ENCODE measurements at regions not wholly inside any gene's neighbourhood (a gene's known extent, or its start where the extent isn't known, plus 50 kb on each side); places are given as distances from the start of the nearest gene placed in this dataset.

DNA sequence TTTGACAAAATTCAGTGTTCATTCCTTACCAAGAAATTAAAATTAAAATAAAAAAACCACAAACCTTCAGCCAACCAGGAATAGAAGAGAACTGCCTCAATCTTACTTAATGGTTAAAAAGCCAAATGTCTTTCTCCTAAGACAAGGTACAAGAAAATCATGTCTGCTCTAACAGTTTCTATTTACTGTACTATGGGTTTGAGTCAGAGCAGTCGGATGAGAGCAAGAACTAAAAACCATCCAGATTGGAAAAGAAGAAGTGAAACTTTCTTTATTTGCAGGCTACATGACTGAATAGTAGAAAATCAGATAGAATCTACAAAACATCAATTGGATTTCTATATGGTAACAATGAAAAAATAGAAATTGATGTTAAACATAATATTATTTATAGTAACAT is 555.5 kb upstream of the TNP1 start (continued):
- TF ChIP-seq, protein P1, sequence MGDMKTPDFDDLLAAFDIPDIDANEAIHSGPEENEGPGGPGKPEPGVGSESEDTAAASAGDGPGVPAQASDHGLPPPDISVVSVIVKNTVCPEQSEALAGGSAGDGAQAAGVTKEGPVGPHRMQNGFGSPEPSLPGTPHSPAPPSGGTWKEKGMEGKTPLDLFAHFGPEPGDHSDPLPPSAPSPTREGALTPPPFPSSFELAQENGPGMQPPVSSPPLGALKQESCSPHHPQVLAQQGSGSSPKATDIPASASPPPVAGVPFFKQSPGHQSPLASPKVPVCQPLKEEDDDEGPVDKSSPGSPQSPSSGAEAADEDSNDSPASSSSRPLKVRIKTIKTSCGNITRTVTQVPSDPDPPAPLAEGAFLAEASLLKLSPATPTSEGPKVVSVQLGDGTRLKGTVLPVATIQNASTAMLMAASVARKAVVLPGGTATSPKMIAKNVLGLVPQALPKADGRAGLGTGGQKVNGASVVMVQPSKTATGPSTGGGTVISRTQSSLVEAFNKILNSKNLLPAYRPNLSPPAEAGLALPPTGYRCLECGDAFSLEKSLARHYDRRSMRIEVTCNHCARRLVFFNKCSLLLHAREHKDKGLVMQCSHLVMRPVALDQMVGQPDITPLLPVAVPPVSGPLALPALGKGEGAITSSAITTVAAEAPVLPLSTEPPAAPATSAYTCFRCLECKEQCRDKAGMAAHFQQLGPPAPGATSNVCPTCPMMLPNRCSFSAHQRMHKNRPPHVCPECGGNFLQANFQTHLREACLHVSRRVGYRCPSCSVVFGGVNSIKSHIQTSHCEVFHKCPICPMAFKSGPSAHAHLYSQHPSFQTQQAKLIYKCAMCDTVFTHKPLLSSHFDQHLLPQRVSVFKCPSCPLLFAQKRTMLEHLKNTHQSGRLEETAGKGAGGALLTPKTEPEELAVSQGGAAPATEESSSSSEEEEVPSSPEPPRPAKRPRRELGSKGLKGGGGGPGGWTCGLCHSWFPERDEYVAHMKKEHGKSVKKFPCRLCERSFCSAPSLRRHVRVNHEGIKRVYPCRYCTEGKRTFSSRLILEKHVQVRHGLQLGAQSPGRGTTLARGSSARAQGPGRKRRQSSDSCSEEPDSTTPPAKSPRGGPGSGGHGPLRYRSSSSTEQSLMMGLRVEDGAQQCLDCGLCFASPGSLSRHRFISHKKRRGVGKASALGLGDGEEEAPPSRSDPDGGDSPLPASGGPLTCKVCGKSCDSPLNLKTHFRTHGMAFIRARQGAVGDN (IDR thresholded peaks at IDR 0.05): no peak
- no peak for TF ChIP-seq TAF1 (IDR thresholded peaks at IDR 0.05; ENCODE audit: borderline replicate concordance, low read depth, low read length)
- no peak for TF ChIP-seq TCF12 (IDR thresholded peaks at IDR 0.05; ENCODE audit: low read depth, low read length)
- TF ChIP-seq, protein P2, sequence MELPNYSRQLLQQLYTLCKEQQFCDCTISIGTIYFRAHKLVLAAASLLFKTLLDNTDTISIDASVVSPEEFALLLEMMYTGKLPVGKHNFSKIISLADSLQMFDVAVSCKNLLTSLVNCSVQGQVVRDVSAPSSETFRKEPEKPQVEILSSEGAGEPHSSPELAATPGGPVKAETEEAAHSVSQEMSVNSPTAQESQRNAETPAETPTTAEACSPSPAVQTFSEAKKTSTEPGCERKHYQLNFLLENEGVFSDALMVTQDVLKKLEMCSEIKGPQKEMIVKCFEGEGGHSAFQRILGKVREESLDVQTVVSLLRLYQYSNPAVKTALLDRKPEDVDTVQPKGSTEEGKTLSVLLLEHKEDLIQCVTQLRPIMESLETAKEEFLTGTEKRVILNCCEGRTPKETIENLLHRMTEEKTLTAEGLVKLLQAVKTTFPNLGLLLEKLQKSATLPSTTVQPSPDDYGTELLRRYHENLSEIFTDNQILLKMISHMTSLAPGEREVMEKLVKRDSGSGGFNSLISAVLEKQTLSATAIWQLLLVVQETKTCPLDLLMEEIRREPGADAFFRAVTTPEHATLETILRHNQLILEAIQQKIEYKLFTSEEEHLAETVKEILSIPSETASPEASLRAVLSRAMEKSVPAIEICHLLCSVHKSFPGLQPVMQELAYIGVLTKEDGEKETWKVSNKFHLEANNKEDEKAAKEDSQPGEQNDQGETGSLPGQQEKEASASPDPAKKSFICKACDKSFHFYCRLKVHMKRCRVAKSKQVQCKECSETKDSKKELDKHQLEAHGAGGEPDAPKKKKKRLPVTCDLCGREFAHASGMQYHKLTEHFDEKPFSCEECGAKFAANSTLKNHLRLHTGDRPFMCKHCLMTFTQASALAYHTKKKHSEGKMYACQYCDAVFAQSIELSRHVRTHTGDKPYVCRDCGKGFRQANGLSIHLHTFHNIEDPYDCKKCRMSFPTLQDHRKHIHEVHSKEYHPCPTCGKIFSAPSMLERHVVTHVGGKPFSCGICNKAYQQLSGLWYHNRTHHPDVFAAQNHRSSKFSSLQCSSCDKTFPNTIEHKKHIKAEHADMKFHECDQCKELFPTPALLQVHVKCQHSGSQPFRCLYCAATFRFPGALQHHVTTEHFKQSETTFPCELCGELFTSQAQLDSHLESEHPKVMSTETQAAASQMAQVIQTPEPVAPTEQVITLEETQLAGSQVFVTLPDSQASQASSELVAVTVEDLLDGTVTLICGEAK (IDR thresholded peaks at IDR 0.05; ENCODE audit: borderline replicate concordance): no peak
- no peak for TF ChIP-seq FOXK2 (IDR thresholded peaks at IDR 0.05)
- TF ChIP-seq RB1 (IDR thresholded peaks at IDR 0.05; ENCODE audit: borderline replicate concordance): no peak
- TF ChIP-seq, protein P3, sequence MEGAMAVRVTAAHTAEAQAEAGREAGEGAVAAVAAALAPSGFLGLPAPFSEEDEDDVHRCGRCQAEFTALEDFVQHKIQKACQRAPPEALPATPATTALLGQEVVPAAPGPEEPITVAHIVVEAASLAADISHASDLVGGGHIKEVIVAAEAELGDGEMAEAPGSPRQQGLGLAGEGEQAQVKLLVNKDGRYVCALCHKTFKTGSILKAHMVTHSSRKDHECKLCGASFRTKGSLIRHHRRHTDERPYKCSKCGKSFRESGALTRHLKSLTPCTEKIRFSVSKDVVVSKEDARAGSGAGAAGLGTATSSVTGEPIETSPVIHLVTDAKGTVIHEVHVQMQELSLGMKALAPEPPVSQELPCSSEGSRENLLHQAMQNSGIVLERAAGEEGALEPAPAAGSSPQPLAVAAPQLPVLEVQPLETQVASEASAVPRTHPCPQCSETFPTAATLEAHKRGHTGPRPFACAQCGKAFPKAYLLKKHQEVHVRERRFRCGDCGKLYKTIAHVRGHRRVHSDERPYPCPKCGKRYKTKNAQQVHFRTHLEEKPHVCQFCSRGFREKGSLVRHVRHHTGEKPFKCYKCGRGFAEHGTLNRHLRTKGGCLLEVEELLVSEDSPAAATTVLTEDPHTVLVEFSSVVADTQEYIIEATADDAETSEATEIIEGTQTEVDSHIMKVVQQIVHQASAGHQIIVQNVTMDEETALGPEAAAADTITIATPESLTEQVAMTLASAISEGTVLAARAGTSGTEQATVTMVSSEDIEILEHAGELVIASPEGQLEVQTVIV (IDR thresholded peaks at IDR 0.05; ENCODE audit: borderline replicate concordance, partially characterized antibody): no peak
- TF ChIP-seq SIX5 (IDR thresholded peaks at IDR 0.05; ENCODE audit: low read depth, low read length, severe bottlenecking): no peak
- TF ChIP-seq NFXL1 (IDR thresholded peaks at IDR 0.05; ENCODE audit: borderline replicate concordance): no peak
- TF ChIP-seq EP300 (IDR thresholded peaks at IDR 0.05; ENCODE audit: borderline replicate concordance in 1 of 2, control insufficient read depth in 1 of 2, low read depth in 2 of 2, low read length in 2 of 2): peak in 1 of 2 experiments; percentile 50; a peak in 1 of 4 replicates
- no peak for TF ChIP-seq ZNF384 (IDR thresholded peaks at IDR 0.05; ENCODE audit: borderline replicate concordance, low read depth, low read length)
- no peak for TF ChIP-seq YBX1 (IDR thresholded peaks at IDR 0.05)
- TF ChIP-seq EED (IDR thresholded peaks at IDR 0.05; ENCODE audit: low read depth): peak; percentile 71; the same call in 1 of the 2 replicates
- peak; percentile 65; the same call in 1 of the 2 replicates for TF ChIP-seq FOXM1 (IDR thresholded peaks at IDR 0.05; ENCODE audit: low read depth, low read length)
- TF ChIP-seq ATF2 (IDR thresholded peaks at IDR 0.05; ENCODE audit: low read length): peak; percentile 74
- TF ChIP-seq IKZF1 (conservative IDR thresholded peaks at IDR 0.05): 0 out of 2 replicates have a peak, but pooled peaks have one; percentile 15
- TF ChIP-seq RELB (IDR thresholded peaks at IDR 0.05; ENCODE audit: low read depth): no peak

Data from GM12878 (cell line).